B cell (primary cell): ENCODE measurements at regions not wholly inside any gene's neighbourhood (a gene's known extent, or its start where the extent isn't known, plus 50 kb on each side); places are given as distances from the start of the nearest gene placed in this dataset.

Source experiments
- ATAC-seq: fragments of 200-7000 bp; cut with Tn5 transposase; one replicate; pipeline ENCODE4 v1.10.0; 2021; ENCODE audit warnings: low read depth, mild to moderate bottlenecking, moderate number of reproducible peaks, moderate library complexity
- CTCF ChIA-PET: fragments of 350-600 bp; sonication (Branson Sonifier 250); formaldehyde crosslinking; loops from one replicate; lab custom pipeline; 2021; ENCODE audit warnings: antibody characterized with exemption, inconsistent platforms; lab: Charles Lee
- POLR2A ChIA-PET: fragments of 350-600 bp; sonication (Branson Sonifier 250); formaldehyde crosslinking; loops from one replicate; lab custom pipeline; 2021; ENCODE audit warnings: antibody characterized with exemption; lab: Charles Lee
- DNase-seq: peaks from one replicate; pipeline ENCODE4 v3.0.0; 2013
- H2AFZ ChIP-seq: 2 replicates; pipeline ENCODE4 v1.6.1; 2012; ENCODE audit warnings: mild to moderate bottlenecking, low read depth, low read length; ENCODE audit not compliant: insufficient read depth, poor library complexity, severe bottlenecking
- H3K27ac ChIP-seq, 2 donors: 1 replicate in 1 of 2; 2 replicates in 1 of 2; pipeline ENCODE4 v1.5.1; 2012 to 2013; ENCODE audit warnings: low read length in 2 of 2, mild to moderate bottlenecking in 2 of 2, moderate library complexity in 1 of 2
- H3K27me3 ChIP-seq, 4 experiments: fragments of 200-600 bp in 1 of 4; sonication (generic) in 1 of 4; replicated peaks in 1 of 4; 1 replicate in 2 of 4; 2 replicates in 2 of 4; pipeline versions ENCODE4 v1.6.1 to v1.7.0; 2013 to 2016; ENCODE audit warnings: low read length in 3 of 4, mild to moderate bottlenecking in 2 of 4, mixed read lengths in 1 of 4, moderate library complexity in 1 of 4; ENCODE audit not compliant: insufficient read depth in 4 of 4, control insufficient read depth in 3 of 4; ENCODE audit errors: control extremely low read depth in 1 of 4
- H3K36me3 ChIP-seq, 2 experiments: replicated peaks in 1 of 2; 1 replicate in 1 of 2; 2 replicates in 1 of 2; pipeline versions ENCODE4 v1.6.1 to v1.7.1; 2013; ENCODE audit warnings: low read length in 1 of 2; ENCODE audit not compliant: insufficient read depth in 2 of 2, control insufficient read depth in 1 of 2; ENCODE audit errors: control extremely low read depth in 1 of 2, extremely low read depth in 1 of 2
- H3K4me1 ChIP-seq, 2 donors: fragments of 200-600 bp in 1 of 2; sonication (generic) in 1 of 2; 1 replicate in 1 of 2; 2 replicates in 1 of 2; pipeline versions ENCODE4 v1.5.1 to v1.6.1; 2013 to 2017; ENCODE audit warnings: low read length in 2 of 2; ENCODE audit not compliant: control insufficient read depth in 2 of 2, insufficient read depth in 2 of 2
- H3K4me2 ChIP-seq: replicated peaks from 2 replicates; pipeline ENCODE3; 2012; ENCODE audit warnings: mild to moderate bottlenecking, low read depth, low read length; ENCODE audit not compliant: poor library complexity, severe bottlenecking
- H3K4me3 ChIP-seq, 5 experiments: fragments of 200-600 bp in 1 of 5; sonication (generic) in 1 of 5; 1 replicate in 3 of 5; 2 replicates in 2 of 5; pipeline versions ENCODE4 v1.5.1 to v1.7.0; 2011 to 2016; ENCODE audit warnings: low read length in 4 of 5, mild to moderate bottlenecking in 4 of 5, low read depth in 2 of 5, control low read depth in 1 of 5, moderate library complexity in 1 of 5; ENCODE audit not compliant: insufficient read depth in 1 of 5; ENCODE audit errors: control extremely low read depth in 1 of 5, extremely low read depth in 1 of 5
- H3K79me2 ChIP-seq: fragments of 200-600 bp; sonication (generic); one replicate; pipeline ENCODE4 v1.6.0; 2016; ENCODE audit warnings: low read length; ENCODE audit not compliant: control insufficient read depth, insufficient read depth
- H3K9ac ChIP-seq: fragments of 200-600 bp; sonication (generic); 2 replicates; pipeline ENCODE4 v1.6.1; 2017; ENCODE audit warnings: mild to moderate bottlenecking, low read length, moderate library complexity
- H3K9me3 ChIP-seq, 3 donors: one replicate each; pipeline versions ENCODE4 v1.6.1 to v1.7.1; 2013; ENCODE audit warnings: low read length in 2 of 3; ENCODE audit not compliant: control insufficient read depth in 2 of 3, insufficient read depth in 1 of 3; ENCODE audit errors: control extremely low read depth in 1 of 3
- H4K20me1 ChIP-seq: 2 replicates; pipeline ENCODE4 v1.6.0; 2012; ENCODE audit warnings: mild to moderate bottlenecking, low read length; ENCODE audit not compliant: insufficient read depth, control insufficient read depth, poor library complexity, severe bottlenecking
- H3K27ac Mint-ChIP-seq: one replicate; pipeline ENCODE4 v1.8.0; 2021; ENCODE audit warnings: mixed read lengths
- H3K27me3 Mint-ChIP-seq: one replicate; pipeline ENCODE4 v1.8.0; 2021; ENCODE audit warnings: mixed read lengths
- H3K4me1 Mint-ChIP-seq: one replicate; pipeline ENCODE4 v1.8.0; 2021; ENCODE audit warnings: mixed read lengths
- H3K4me3 Mint-ChIP-seq: one replicate; pipeline ENCODE4 v1.8.0; 2021; ENCODE audit warnings: mixed read lengths
- H3K9me3 Mint-ChIP-seq: one replicate; pipeline ENCODE4 v1.8.0; 2022; ENCODE audit warnings: mixed read lengths; ENCODE audit not compliant: insufficient read depth
- CTCF ChIP-seq: fragments of 200-600 bp; IDR thresholded peaks from one replicate; pipeline ENCODE4 v1.8.0; 2022; ENCODE audit warnings: antibody characterized with exemption, mild to moderate bottlenecking
- EZH2 ChIP-seq: IDR thresholded peaks from 2 replicates; pipeline ENCODE4 v1.6.1; 2012; ENCODE audit warnings: borderline replicate concordance, low read depth, mild to moderate bottlenecking, moderate library complexity, low read length; ENCODE audit not compliant: insufficient read depth, poor library complexity, severe bottlenecking
- WGBS: methylation state at CpG from one replicate; pipeline ENCODE4 v1.1.5; 2013; ENCODE audit warnings: missing lambda C conversion rate; ENCODE audit not compliant: insufficient coverage; 5-methylcytosine and 5-hydroxymethylcytosine counted together
- intact Hi-C: fragments of 100-400 bp; cut with micrococcal nuclease; formaldehyde crosslinking; loops from one replicate; pipeline ENCODE4 v1.10.0; 2022

- Histone ChIP-seq H3K4me3 (no peak overlapping the region), H3K4me1 (no peaks in the 10 kb centered on the region), H3K9ac (no peak overlapping the region), H3K4me2 (no peak overlapping the region), H3K9me3 (no peaks in the 10 kb centered on the region), H4K20me1 (no peaks in the 10 kb centered on the region), H3K27me3 (no peaks in the 10 kb centered on the region), H3K36me3 (no peaks in the 10 kb centered on the region), H3K79me2 (no peaks in the 10 kb centered on the region), H3K27ac (no peak overlapping the region), H2AFZ (no peak overlapping the region)
- H3K4me3 Mint-ChIP-seq, result no peak overlapping the region
- ChIA-PET POLR2A (no interaction called here), CTCF (no interaction called here)
- no peak for TF ChIP-seq EZH2
- no peak for TF ChIP-seq CTCF
- ATAC-seq (no peak), DNase-seq (no peak)
- no CpG with 5 or more reads among the region's 1 CpG for WGBS
- no peaks in the 10 kb centered on the region for H3K4me1 Mint-ChIP-seq
- H3K27ac Mint-ChIP-seq, result no peak overlapping the region
- H3K27me3 Mint-ChIP-seq, result peaks cover 3% of the 10 kb centered on the region
- intact Hi-C loops, result no loop called here
- H3K9me3 Mint-ChIP-seq, result no peaks in the 10 kb centered on the region
Observed at GRCh38 chr4:149896432-149896831, 80.8 kb upstream of the IQCM start.

GRCh38 chr4:149897783-149898182, 82.1 kb upstream of the IQCM start:
- Histone ChIP-seq H4K20me1 (no peaks in the 10 kb centered on the region), H3K9me3 (no peaks in the 10 kb centered on the region), H3K27ac (no peak overlapping the region), H3K27me3 (no peaks in the 10 kb centered on the region), H3K79me2 (no peaks in the 10 kb centered on the region), H2AFZ (no peak overlapping the region), H3K4me3 (no peak overlapping the region), H3K9ac (no peak overlapping the region), H3K36me3 (no peaks in the 10 kb centered on the region), H3K4me2 (no peak overlapping the region), H3K4me1 (no peaks in the 10 kb centered on the region)
- no peaks in the 10 kb centered on the region for H3K4me1 Mint-ChIP-seq
- ATAC-seq (no peak), DNase-seq (no peak)
- ChIA-PET CTCF (no interaction called here), POLR2A (no interaction called here)
- no peak overlapping the region for H3K27ac Mint-ChIP-seq
- no peaks in the 10 kb centered on the region for H3K9me3 Mint-ChIP-seq
- TF ChIP-seq EZH2, result no peak
- TF ChIP-seq CTCF, result no peak
- intact Hi-C loops, result no loop called here
- no peak overlapping the region for H3K4me3 Mint-ChIP-seq
- H3K27me3 Mint-ChIP-seq, result peaks cover 3% of the 10 kb centered on the region
